ENCODE measurements at regions not wholly inside any gene's neighbourhood (a gene's known extent, or its start where the extent isn't known, plus 50 kb on each side); places are given as distances from the start of the nearest gene placed in this dataset.

DNA sequence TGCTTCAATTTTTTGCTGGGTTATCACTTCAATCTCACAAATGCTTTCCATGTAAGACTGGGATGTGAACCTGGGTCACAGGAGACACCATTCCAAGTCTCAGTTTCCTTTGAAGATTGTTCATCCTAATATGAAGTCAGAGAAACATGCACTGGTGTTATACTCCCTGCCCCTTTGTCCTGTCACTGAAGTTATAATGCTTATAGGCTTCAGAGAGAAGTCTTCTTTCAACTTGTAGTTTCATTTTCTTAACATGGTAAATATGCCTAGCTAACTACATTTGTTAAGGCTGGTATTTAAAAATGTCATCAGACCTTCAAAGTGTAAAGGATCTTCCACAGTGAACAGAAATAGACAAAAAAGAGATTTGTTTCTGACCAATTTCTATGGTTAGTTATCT is 1195.9 kb downstream of the MRPL39 start:
- Histone ChIP-seq H3K4me3 (ENCODE audit: low read length) (no peak overlapping the region), H3K4me2 (ENCODE audit: low read length) (no peak overlapping the region), H3K79me2 (replicated peaks; ENCODE audit: insufficient read depth, low read length) (no peaks in the 10 kb centered on the region), H3K27ac (ENCODE audit: low read length) (no peak overlapping the region), H3F3A (ENCODE audit: insufficient read depth, low read length, poor library complexity, severe bottlenecking) (no peaks in the 10 kb centered on the region), H3K36me3 (ENCODE audit: insufficient read depth, low read length) (peaks cover 3% of the 10 kb centered on the region), H3K27me3 (ENCODE audit: insufficient read depth, low read depth, low read length) (no peaks in the 10 kb centered on the region), H3K9ac (ENCODE audit: low read length) (no peak overlapping the region), H2AFZ (ENCODE audit: low read depth, low read length) (no peak overlapping the region), H3K9me3 (ENCODE audit: low read length) (no peaks in the 10 kb centered on the region), H3K9me2 (ENCODE audit: insufficient read depth, low read length) (no peaks in the 10 kb centered on the region), H4K20me1 (ENCODE audit: insufficient read depth) (no peaks in the 10 kb centered on the region)
- TF ChIP-seq MXI1 (conservative IDR thresholded peaks at IDR 0.05; ENCODE audit: poor library complexity, severe bottlenecking) (no peak), EZH2 (IDR thresholded peaks at IDR 0.05; ENCODE audit: borderline replicate concordance, insufficient read depth, low read length, poor library complexity, severe bottlenecking) (no peak), RAD21 (conservative IDR thresholded peaks at IDR 0.05) (no peak), SMC3 (conservative IDR thresholded peaks at IDR 0.05; ENCODE audit: poor library complexity) (no peak), REST (IDR thresholded peaks at IDR 0.05; ENCODE audit: borderline replicate concordance) (no peak), TAF1 (IDR thresholded peaks at IDR 0.05; ENCODE audit: low read depth) (no peak), POLR2AphosphoS5 (IDR thresholded peaks at IDR 0.05) (no peak), EP300 (conservative IDR thresholded peaks at IDR 0.05; ENCODE audit: poor library complexity, severe bottlenecking) (no peak), CTCF (IDR thresholded peaks at IDR 0.05; ENCODE audit: poor library complexity, severe bottlenecking) (no peak)

GRCh38 chr21:24403221-24403620 is 1204.1 kb downstream of the MRPL39 start:
- no peaks in the 10 kb centered on the region for H3K9me2 ChIP-seq (ENCODE audit: insufficient read depth, low read length)
- H3K4me2 ChIP-seq (ENCODE audit: low read length) = no peak overlapping the region
- H3K27me3 ChIP-seq (ENCODE audit: insufficient read depth, low read depth, low read length) = no peaks in the 10 kb centered on the region
- TF ChIP-seq MXI1 (conservative IDR thresholded peaks at IDR 0.05; ENCODE audit: poor library complexity, severe bottlenecking) (no peak), RAD21 (conservative IDR thresholded peaks at IDR 0.05) (no peak), EP300 (conservative IDR thresholded peaks at IDR 0.05; ENCODE audit: poor library complexity, severe bottlenecking) (no peak), CTCF (IDR thresholded peaks at IDR 0.05; ENCODE audit: poor library complexity, severe bottlenecking) (no peak), REST (IDR thresholded peaks at IDR 0.05; ENCODE audit: borderline replicate concordance) (no peak), SMC3 (conservative IDR thresholded peaks at IDR 0.05; ENCODE audit: poor library complexity) (no peak), POLR2AphosphoS5 (IDR thresholded peaks at IDR 0.05) (no peak), EZH2 (IDR thresholded peaks at IDR 0.05; ENCODE audit: borderline replicate concordance, insufficient read depth, low read length, poor library complexity, severe bottlenecking) (no peak), TAF1 (IDR thresholded peaks at IDR 0.05; ENCODE audit: low read depth) (no peak)
- H3F3A ChIP-seq (ENCODE audit: insufficient read depth, low read length, poor library complexity, severe bottlenecking) = no peaks in the 10 kb centered on the region
- H3K4me3 ChIP-seq (ENCODE audit: low read length) = no peak overlapping the region
- H3K79me2 ChIP-seq (replicated peaks; ENCODE audit: insufficient read depth, low read length) = no peaks in the 10 kb centered on the region
- no peaks in the 10 kb centered on the region for H4K20me1 ChIP-seq (ENCODE audit: insufficient read depth)
- H3K27ac ChIP-seq (ENCODE audit: low read length) = no peak overlapping the region
- H3K36me3 ChIP-seq (ENCODE audit: insufficient read depth, low read length) = no peaks in the 10 kb centered on the region
- no peak overlapping the region for H2AFZ ChIP-seq (ENCODE audit: low read depth, low read length)
- H3K9me3 ChIP-seq (ENCODE audit: low read length) = no peaks in the 10 kb centered on the region
- no peak overlapping the region for H3K9ac ChIP-seq (ENCODE audit: low read length)

Measured in neural cell (in vitro differentiated cells).